Activated CD4-positive, alpha-beta T cell treated with anti-CD3 and anti-CD28 coated beads, Interleukin-2, amount 10 ng/mL, durations not matched to agents 7 days and 5 days (primary cell): ENCODE measurements at regions not wholly inside any gene's neighbourhood (a gene's known extent, or its start where the extent isn't known, plus 50 kb on each side); places are given as distances from the start of the nearest gene placed in this dataset.

ENCODE experiments used
- CTCF ChIA-PET: fragments of 350-600 bp; sonication (Branson Sonifier 250); formaldehyde crosslinking; loops from one replicate; lab custom pipeline; 2021; ENCODE audit warnings: antibody characterized with exemption; lab: Charles Lee
- POLR2A ChIA-PET: fragments of 350-600 bp; sonication (Branson Sonifier 250); formaldehyde crosslinking; loops from one replicate; lab custom pipeline; 2021; ENCODE audit warnings: antibody characterized with exemption; lab: Charles Lee
- DNase-seq: peaks from one replicate; pipeline ENCODE4 v3.0.0-alpha.2; 2020
- H3K27ac Mint-ChIP-seq: one replicate; pipeline ENCODE4 v1.8.0; 2021; ENCODE audit warnings: mild to moderate bottlenecking, moderate library complexity, mixed read lengths
- H3K27me3 Mint-ChIP-seq: one replicate; pipeline ENCODE4 v1.8.0; 2021; ENCODE audit warnings: mixed read lengths
- H3K36me3 Mint-ChIP-seq: one replicate; pipeline ENCODE4 v1.8.0; 2021; ENCODE audit warnings: low read depth, mixed read lengths
- H3K4me1 Mint-ChIP-seq: one replicate; pipeline ENCODE4 v1.8.0; 2021; ENCODE audit warnings: mixed read lengths
- H3K4me3 Mint-ChIP-seq: one replicate; pipeline ENCODE4 v1.8.0; 2021; ENCODE audit warnings: mild to moderate bottlenecking, moderate library complexity, mixed read lengths
- H3K9me3 Mint-ChIP-seq: one replicate; pipeline ENCODE4 v1.8.0; 2021; ENCODE audit warnings: mixed read lengths

DNA sequence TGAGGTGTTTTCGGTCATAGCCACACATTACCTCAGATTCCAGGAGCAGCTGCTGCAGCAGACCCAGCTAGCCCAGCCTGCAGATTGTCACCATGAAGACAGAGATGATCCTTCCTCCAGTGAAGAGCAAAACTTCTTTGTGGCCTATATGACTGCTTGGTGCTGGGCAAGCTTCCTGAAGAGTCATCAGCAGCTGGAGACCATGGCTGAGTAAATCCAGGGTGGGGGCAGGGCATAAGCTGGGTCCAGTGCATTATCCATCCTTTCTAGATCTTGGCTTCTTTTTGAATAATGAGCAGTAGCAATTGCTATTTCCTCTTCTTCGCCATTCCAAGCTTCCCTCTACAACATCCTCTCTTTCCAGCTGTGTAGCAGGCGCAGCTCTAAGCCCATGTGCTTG is 373.1 kb upstream of the DDHD1 start:
- Mint-ChIP-seq H3K27me3 (no peaks in the 10 kb centered on the region), H3K4me3 (no peak overlapping the region), H3K36me3 (no peaks in the 10 kb centered on the region), H3K4me1 (no peaks in the 10 kb centered on the region), H3K9me3 (no peaks in the 10 kb centered on the region), H3K27ac (no peak overlapping the region)
- no peak for DNase-seq
- ChIA-PET CTCF (no interaction called here), POLR2A (no interaction called here)

DNA sequence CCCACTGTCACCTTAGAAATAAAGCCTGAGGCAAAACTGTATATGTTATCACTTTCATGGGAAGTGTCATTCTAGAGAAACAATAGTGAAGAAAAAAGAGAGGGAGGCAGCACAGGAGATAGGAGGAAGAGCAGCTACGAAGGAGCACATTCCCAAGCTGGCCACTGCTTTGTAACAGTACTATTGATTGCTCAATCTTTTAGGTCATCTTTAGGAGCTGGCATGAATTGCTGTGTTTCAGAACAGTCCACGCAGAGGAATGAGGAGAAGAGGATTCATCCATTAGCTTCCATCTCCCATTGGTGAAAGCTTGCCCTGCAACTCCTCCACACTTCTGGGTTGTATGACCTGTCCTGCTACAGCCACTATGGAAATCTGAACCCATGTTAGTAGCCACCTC is 372.5 kb upstream of the DDHD1 start:
- Mint-ChIP-seq H3K4me1 (no peaks in the 10 kb centered on the region), H3K4me3 (no peak overlapping the region), H3K36me3 (no peaks in the 10 kb centered on the region), H3K9me3 (no peaks in the 10 kb centered on the region), H3K27ac (no peak overlapping the region), H3K27me3 (no peaks in the 10 kb centered on the region)
- ChIA-PET CTCF (no interaction called here), POLR2A (no interaction called here)
- DNase-seq: no peak

- ChIA-PET CTCF (no interaction called here), POLR2A (no interaction called here)
- no peaks in the 10 kb centered on the region for H3K27me3 Mint-ChIP-seq
- no peak overlapping the region for H3K27ac Mint-ChIP-seq
- DNase-seq: no peak
- H3K4me1 Mint-ChIP-seq: no peaks in the 10 kb centered on the region
- H3K36me3 Mint-ChIP-seq: no peaks in the 10 kb centered on the region
- H3K4me3 Mint-ChIP-seq: no peak overlapping the region
- H3K9me3 Mint-ChIP-seq: no peaks in the 10 kb centered on the region
Observed at GRCh38 chr14:53524391-53524790, 371.3 kb upstream of the DDHD1 start.

- Mint-ChIP-seq H3K4me1 (no peaks in the 10 kb centered on the region), H3K4me3 (no peak overlapping the region), H3K9me3 (no peaks in the 10 kb centered on the region), H3K27me3 (no peaks in the 10 kb centered on the region), H3K27ac (no peak overlapping the region), H3K36me3 (no peaks in the 10 kb centered on the region)
- DNase-seq: no peak
- POLR2A ChIA-PET: no interaction called here
- CTCF ChIA-PET: no interaction called here
Observed at GRCh38 chr14:53523226-53523625, 370.1 kb upstream of the DDHD1 start.

- no peak for DNase-seq
- ChIA-PET POLR2A (no interaction called here), CTCF (no interaction called here)
- Mint-ChIP-seq H3K4me1 (peaks cover 12% of the 10 kb centered on the region), H3K27me3 (no peaks in the 10 kb centered on the region), H3K4me3 (no peak overlapping the region), H3K36me3 (no peaks in the 10 kb centered on the region), H3K9me3 (no peaks in the 10 kb centered on the region), H3K27ac (no peak overlapping the region)
Observed at GRCh38 chr14:53520078-53520928, 367.2 kb upstream of the DDHD1 start.

GRCh38 chr14:53519137-53519536 is 366.0 kb upstream of the DDHD1 start:
- Mint-ChIP-seq H3K27me3 (no peaks in the 10 kb centered on the region), H3K36me3 (no peaks in the 10 kb centered on the region), H3K4me3 (no peak overlapping the region), H3K4me1 (peaks cover 16% of the 10 kb centered on the region), H3K27ac (no peak overlapping the region), H3K9me3 (no peaks in the 10 kb centered on the region)
- DNase-seq: no peak
- ChIA-PET CTCF (no interaction called here), POLR2A (no interaction called here)

- H3K36me3 Mint-ChIP-seq: no peaks in the 10 kb centered on the region
- no peak overlapping the region for H3K27ac Mint-ChIP-seq
- H3K27me3 Mint-ChIP-seq: no peaks in the 10 kb centered on the region
- H3K4me1 Mint-ChIP-seq: peaks cover 16% of the 10 kb centered on the region
- CTCF ChIA-PET: no interaction called here
- POLR2A ChIA-PET: no interaction called here
- H3K4me3 Mint-ChIP-seq: no peak overlapping the region
- no peak for DNase-seq
- H3K9me3 Mint-ChIP-seq: no peaks in the 10 kb centered on the region
Observed at GRCh38 chr14:53517270-53517960, 364.3 kb upstream of the DDHD1 start.

GRCh38 chr14:53516261-53516774 is 363.2 kb upstream of the DDHD1 start:
- Mint-ChIP-seq H3K36me3 (no peaks in the 10 kb centered on the region), H3K27ac (no peak overlapping the region), H3K27me3 (no peaks in the 10 kb centered on the region), H3K4me1 (peaks cover 16% of the 10 kb centered on the region), H3K4me3 (no peak overlapping the region), H3K9me3 (no peaks in the 10 kb centered on the region)
- POLR2A ChIA-PET: no interaction called here
- CTCF ChIA-PET: no interaction called here
- no peak for DNase-seq

DNA sequence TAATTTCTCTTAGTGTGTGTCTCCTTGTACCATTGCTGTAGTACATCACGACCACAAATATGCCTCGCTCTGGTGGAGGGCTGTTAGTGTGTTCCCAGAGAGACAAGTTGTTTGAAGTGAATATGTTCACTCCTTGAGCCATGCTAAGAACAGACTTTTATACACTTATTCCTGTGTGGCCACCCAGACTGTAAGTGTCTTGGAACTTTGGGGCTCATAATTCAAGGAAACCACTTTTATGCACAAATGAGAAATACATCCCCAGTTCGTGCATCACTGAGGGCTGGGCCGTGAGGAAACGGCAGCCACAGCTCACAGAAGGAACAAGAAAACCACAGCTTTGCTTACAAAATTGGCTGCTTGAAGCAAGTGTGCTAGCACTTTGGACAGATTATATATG is 362.2 kb upstream of the DDHD1 start:
- no peak overlapping the region for H3K4me3 Mint-ChIP-seq
- no peaks in the 10 kb centered on the region for H3K9me3 Mint-ChIP-seq
- H3K4me1 Mint-ChIP-seq: peaks cover 16% of the 10 kb centered on the region
- H3K27ac Mint-ChIP-seq: peak overlapping the region; percentile 31
- POLR2A ChIA-PET: no interaction called here
- no peaks in the 10 kb centered on the region for H3K36me3 Mint-ChIP-seq
- DNase-seq: peak; percentile 7
- CTCF ChIA-PET: interaction anchor here (0.7 kb wide), 1 partner anchor 14 kb away, joined by 3 read pairs; no protein-coding TSS in a partner anchor
- H3K27me3 Mint-ChIP-seq: no peaks in the 10 kb centered on the region

- DNase-seq: no peak
- Mint-ChIP-seq H3K27ac (no peak overlapping the region), H3K4me3 (no peak overlapping the region), H3K4me1 (peaks cover 16% of the 10 kb centered on the region), H3K27me3 (no peaks in the 10 kb centered on the region), H3K36me3 (no peaks in the 10 kb centered on the region), H3K9me3 (no peaks in the 10 kb centered on the region)
- CTCF ChIA-PET: no interaction called here
- POLR2A ChIA-PET: no interaction called here
Observed at GRCh38 chr14:53514197-53514596, 361.1 kb upstream of the DDHD1 start.

GRCh38 chr14:53510281-53510912 is 357.3 kb upstream of the DDHD1 start:
- Mint-ChIP-seq H3K27me3 (no peaks in the 10 kb centered on the region), H3K9me3 (peaks cover 2% of the 10 kb centered on the region), H3K36me3 (no peaks in the 10 kb centered on the region), H3K4me3 (no peak overlapping the region), H3K4me1 (peaks cover 4% of the 10 kb centered on the region), H3K27ac (no peak overlapping the region)
- CTCF ChIA-PET: no interaction called here
- POLR2A ChIA-PET: no interaction called here
- no peak for DNase-seq

- Mint-ChIP-seq H3K36me3 (no peaks in the 10 kb centered on the region), H3K4me3 (no peak overlapping the region), H3K4me1 (no peaks in the 10 kb centered on the region), H3K27me3 (no peaks in the 10 kb centered on the region), H3K27ac (no peak overlapping the region), H3K9me3 (peaks cover 2% of the 10 kb centered on the region)
- no peak for DNase-seq
- CTCF ChIA-PET: no interaction called here
- POLR2A ChIA-PET: no interaction called here
Observed at GRCh38 chr14:53509276-53510244, 356.4 kb upstream of the DDHD1 start.
